ENCODE measurements at regions not wholly inside any gene's neighbourhood (a gene's known extent, or its start where the extent isn't known, plus 50 kb on each side); places are given as distances from the start of the nearest gene placed in this dataset.
"Not testable (repeated sequence)": the region's sequence is repeated elsewhere in the genome, so short reads cannot be mapped to it uniquely, and the experiment has no call there.

DNA sequence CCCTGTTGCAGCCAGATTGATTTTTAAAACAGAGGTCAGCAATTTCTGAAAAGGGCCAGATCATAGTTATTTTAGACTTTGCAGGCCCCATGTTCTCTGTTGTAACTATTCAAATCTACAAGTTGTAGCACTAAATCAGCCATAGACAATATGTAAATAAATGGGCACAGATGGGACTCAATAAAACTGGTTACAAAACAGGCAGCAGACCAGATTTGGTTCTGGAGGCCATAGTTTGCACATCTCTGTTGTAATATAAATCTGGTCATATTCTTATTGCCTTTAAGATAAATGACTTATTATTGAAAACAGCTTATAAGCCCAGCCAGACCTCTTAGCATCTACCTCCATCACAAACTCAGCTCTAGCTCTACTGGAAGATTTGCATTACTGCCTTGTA lies 114.0 kb upstream of the ARG1 start:
- no peaks in the 10 kb centered on the region for H3K9me3 ChIP-seq
- no peaks in the 10 kb centered on the region for H3K36me3 ChIP-seq
- H3K4me1 ChIP-seq = no peaks in the 10 kb centered on the region
- no peaks in the 10 kb centered on the region for H3K27me3 ChIP-seq
- no peak for DNase-seq
- TF ChIP-seq CTCF (IDR thresholded peaks at IDR 0.05; ENCODE audit: low read depth, low read length) = no peak
- no peak overlapping the region for H3K4me3 ChIP-seq (ENCODE audit: low read depth, low read length)

DNA sequence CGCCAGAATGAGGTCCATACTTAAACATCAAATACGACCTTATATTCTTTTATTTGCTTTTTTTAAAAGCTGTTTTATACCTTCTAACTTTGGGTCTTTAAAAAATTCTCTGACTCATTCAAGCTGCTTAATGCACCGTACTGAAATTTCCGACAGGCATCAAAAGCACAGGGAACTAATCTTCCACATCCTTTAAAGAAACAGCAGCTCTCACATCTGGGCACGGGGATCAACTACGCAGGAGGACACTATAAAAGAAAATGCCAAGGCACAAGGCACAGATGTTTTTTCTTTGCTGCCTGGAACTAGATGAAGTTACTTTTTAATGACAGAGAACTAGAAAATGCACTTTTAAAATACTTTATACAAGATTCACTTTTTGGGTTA lies 112.4 kb upstream of the ARG1 start:
- no peak for DNase-seq
- Histone ChIP-seq H3K27me3 (no peaks in the 10 kb centered on the region), H3K36me3 (no peaks in the 10 kb centered on the region), H3K4me1 (no peaks in the 10 kb centered on the region), H3K9me3 (no peaks in the 10 kb centered on the region), H3K4me3 (ENCODE audit: low read depth, low read length) (no peak overlapping the region)
- TF ChIP-seq CTCF (IDR thresholded peaks at IDR 0.05; ENCODE audit: low read depth, low read length) = no peak

- no peak for DNase-seq
- Histone ChIP-seq H3K4me3 (ENCODE audit: low read depth, low read length) (no peak overlapping the region), H3K36me3 (no peaks in the 10 kb centered on the region), H3K4me1 (no peaks in the 10 kb centered on the region), H3K27me3 (no peaks in the 10 kb centered on the region), H3K9me3 (no peaks in the 10 kb centered on the region)
- TF ChIP-seq CTCF (IDR thresholded peaks at IDR 0.05; ENCODE audit: low read depth, low read length) = no peak
Observed at GRCh38 chr6:131469130-131469529, 103.9 kb upstream of the ARG1 start.

DNA sequence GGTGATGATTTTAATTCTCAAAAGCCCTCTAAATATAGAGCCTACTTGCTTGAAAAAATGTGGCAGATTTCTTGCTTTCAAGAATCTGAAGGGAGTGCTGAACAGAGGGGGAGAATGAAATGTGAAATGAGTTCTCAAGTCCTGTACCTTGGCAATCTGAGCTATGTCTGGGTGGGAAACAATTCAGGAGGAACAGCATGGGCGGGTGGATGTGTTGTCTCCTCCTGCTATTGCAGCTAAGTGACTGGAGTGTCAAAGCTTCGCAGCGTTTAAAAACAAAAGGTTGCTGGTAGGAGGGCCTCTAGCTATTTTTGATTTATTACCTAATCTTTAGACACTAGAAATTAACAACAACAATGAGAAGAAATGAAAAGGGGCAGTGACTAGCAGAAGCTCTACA lies 102.5 kb upstream of the ARG1 start:
- H3K4me3 ChIP-seq (ENCODE audit: low read depth, low read length) = no peak overlapping the region
- no peak for DNase-seq

GRCh38 chr6:131471331-131471730 lies 101.7 kb upstream of the ARG1 start:
- Histone ChIP-seq H3K27me3 (no peaks in the 10 kb centered on the region), H3K4me1 (no peaks in the 10 kb centered on the region), H3K4me3 (ENCODE audit: low read depth, low read length) (no peak overlapping the region), H3K36me3 (no peaks in the 10 kb centered on the region), H3K9me3 (no peaks in the 10 kb centered on the region)
- no peak for TF ChIP-seq CTCF (IDR thresholded peaks at IDR 0.05; ENCODE audit: low read depth, low read length)
- no peak for DNase-seq

More for the DNA sequence above, 102.5 kb upstream of the ARG1 start:
- TF ChIP-seq CTCF (IDR thresholded peaks at IDR 0.05; ENCODE audit: low read depth, low read length) = no peak
- Histone ChIP-seq H3K4me1 (no peaks in the 10 kb centered on the region), H3K9me3 (no peaks in the 10 kb centered on the region), H3K27me3 (no peaks in the 10 kb centered on the region), H3K36me3 (no peaks in the 10 kb centered on the region)

- DNase-seq; H3K9me3 ChIP-seq; H3K4me3 ChIP-seq (ENCODE audit: low read depth, low read length); H3K36me3 ChIP-seq; H3K4me1 ChIP-seq; H3K27me3 ChIP-seq: not testable (repeated sequence)
Observed at GRCh38 chr6:131473303-131473702, 99.7 kb upstream of the ARG1 start.

- no peaks in the 10 kb centered on the region for H3K36me3 ChIP-seq
- no peak overlapping the region for H3K4me3 ChIP-seq (ENCODE audit: low read depth, low read length)
- TF ChIP-seq CTCF (IDR thresholded peaks at IDR 0.05; ENCODE audit: low read depth, low read length) = no peak
- no peak for DNase-seq
- H3K9me3 ChIP-seq = no peaks in the 10 kb centered on the region
- H3K27me3 ChIP-seq = no peaks in the 10 kb centered on the region
- H3K4me1 ChIP-seq = no peaks in the 10 kb centered on the region
Observed at GRCh38 chr6:131476362-131476761, 96.7 kb upstream of the ARG1 start.

- H3K4me3 ChIP-seq (ENCODE audit: low read depth, low read length); DNase-seq; H3K36me3 ChIP-seq; H3K27me3 ChIP-seq; H3K9me3 ChIP-seq; H3K4me1 ChIP-seq: not testable (repeated sequence)
Observed at GRCh38 chr6:131478740-131479211, 94.2 kb upstream of the ARG1 start.

Data from BE2C (cell line).